ENCODE measurements at regions not wholly inside any gene's neighbourhood (a gene's known extent, or its start where the extent isn't known, plus 50 kb on each side); places are given as distances from the start of the nearest gene placed in this dataset.

DNA sequence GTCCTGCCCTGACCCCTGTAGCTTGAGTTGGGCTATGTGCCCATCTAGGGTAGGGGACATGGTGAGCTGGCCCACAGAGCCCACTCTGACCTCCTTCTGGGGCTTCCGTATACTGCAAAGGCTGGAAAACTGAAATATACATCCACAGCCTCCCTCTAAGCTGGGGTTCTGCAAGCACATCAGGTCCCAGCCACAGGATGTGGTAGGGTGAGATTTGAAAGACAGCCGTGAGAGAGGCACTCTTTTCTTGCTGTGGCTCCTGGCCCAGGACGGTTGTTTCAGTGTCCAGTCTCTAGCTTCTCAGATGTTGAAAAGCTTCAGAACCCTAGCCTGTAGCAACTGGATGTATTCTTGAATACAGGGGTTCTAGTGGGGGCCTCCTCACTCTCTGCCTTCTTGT, 60.1 kb upstream of the ADRB1 start:
- TF ChIP-seq CTCF (IDR thresholded peaks at IDR 0.05; ENCODE audit: poor library complexity, severe bottlenecking) (no peak), POLR2AphosphoS5 (IDR thresholded peaks at IDR 0.05) (no peak), EP300 (conservative IDR thresholded peaks at IDR 0.05; ENCODE audit: poor library complexity, severe bottlenecking) (no peak), TAF1 (IDR thresholded peaks at IDR 0.05; ENCODE audit: low read depth) (no peak), EZH2 (IDR thresholded peaks at IDR 0.05; ENCODE audit: borderline replicate concordance, insufficient read depth, low read length, poor library complexity, severe bottlenecking) (no peak), SMC3 (conservative IDR thresholded peaks at IDR 0.05; ENCODE audit: poor library complexity) (no peak), MXI1 (conservative IDR thresholded peaks at IDR 0.05; ENCODE audit: poor library complexity, severe bottlenecking) (no peak), REST (IDR thresholded peaks at IDR 0.05; ENCODE audit: borderline replicate concordance) (no peak)

Measured in neural cell (in vitro differentiated cells).